HepG2 (cell line): ENCODE measurements at regions not wholly inside any gene's neighbourhood (a gene's known extent, or its start where the extent isn't known, plus 50 kb on each side); places are given as distances from the start of the nearest gene placed in this dataset.

Experiments used
- ETV5 ChIP-seq: IDR thresholded peaks from 2 replicates; pipeline ENCODE4 v1.6.1; 2018; ENCODE audit warnings: missing biosample characterization, missing genetic modification reagents, inconsistent platforms, borderline replicate concordance
- FOXA1 ChIP-seq, 2 experiments: fragments of 450-650 bp in 1 of 2; sonication (generic) in 1 of 2; formaldehyde crosslinking in 1 of 2; IDR thresholded peaks; 2 replicates each; pipeline versions ENCODE4 v1.4.0 to v1.6.1; 2016 to 2020; ENCODE audit warnings: missing genetic modification reagents in 1 of 2
- MIER2 ChIP-seq: IDR thresholded peaks from 2 replicates; pipeline ENCODE4 v1.6.1; 2016; ENCODE audit warnings: missing biosample characterization, missing genetic modification reagents
- NFIC ChIP-seq: IDR thresholded peaks from 2 replicates; pipeline ENCODE4 v1.6.1; 2012; ENCODE audit warnings: mild to moderate bottlenecking, low read length, inconsistent platforms
- NR2F1 ChIP-seq, 2 experiments: fragments of 450-650 bp in 1 of 2; formaldehyde crosslinking in 1 of 2; IDR thresholded peaks; 2 replicates each; pipeline versions ENCODE4 v1.5.0 to v1.6.1; 2016 to 2020; ENCODE audit warnings: mild to moderate bottlenecking in 1 of 2, missing compliant biosample characterization in 1 of 2, missing genetic modification reagents in 1 of 2, moderate library complexity in 1 of 2
- RCOR2 ChIP-seq: IDR thresholded peaks from 2 replicates; pipeline ENCODE4 v1.6.1; 2016; ENCODE audit warnings: missing biosample characterization, missing genetic modification reagents
- SIN3A ChIP-seq: IDR thresholded peaks from 2 replicates; pipeline ENCODE4 v1.6.1; 2011; ENCODE audit warnings: low read depth, mild to moderate bottlenecking, control low read depth, low read length, borderline replicate concordance
- TCF7L2 ChIP-seq: IDR thresholded peaks from 2 replicates; pipeline ENCODE4 v1.6.1; 2011; ENCODE audit warnings: mild to moderate bottlenecking, low read depth, low read length, moderate library complexity
- TGIF2 ChIP-seq: IDR thresholded peaks from 2 replicates; pipeline ENCODE4 v1.6.1; 2016; ENCODE audit warnings: control low read depth, missing compliant biosample characterization
- TSC22D2 ChIP-seq: sonication (generic); formaldehyde crosslinking; IDR thresholded peaks from 2 replicates; pipeline ENCODE4 v1.5.1; 2020; ENCODE audit warnings: missing genetic modification reagents, mild to moderate bottlenecking, borderline replicate concordance
- ZSCAN21 ChIP-seq: sonication (generic); formaldehyde crosslinking; IDR thresholded peaks from 2 replicates; pipeline ENCODE4 v1.8.0; 2022; ENCODE audit warnings: mild to moderate bottlenecking, missing genetic modification reagents, moderate library complexity, borderline replicate concordance
- ZSCAN9 ChIP-seq: IDR thresholded peaks from 2 replicates; pipeline ENCODE4 v1.6.1; 2016; ENCODE audit warnings: borderline replicate concordance
- TF ChIP-seq, protein P1 (sequence below): sonication (generic); formaldehyde crosslinking; IDR thresholded peaks from 2 replicates; pipeline ENCODE4 v1.4.0; 2020; ENCODE audit warnings: missing genetic modification reagents
- TF ChIP-seq, protein P2 (sequence below): sonication (generic); formaldehyde crosslinking; IDR thresholded peaks from 2 replicates; pipeline ENCODE4 v1.5.0; 2020; ENCODE audit warnings: mild to moderate bottlenecking, missing genetic modification reagents, borderline replicate concordance
- TF ChIP-seq, protein P3 (sequence below), 2 experiments: fragments of 450-650 bp in 1 of 2; sonication (generic) in 1 of 2; formaldehyde crosslinking; IDR thresholded peaks; 2 replicates each; pipeline versions ENCODE4 v1.5.0 to v1.8.0; 2020 to 2022; ENCODE audit warnings: mild to moderate bottlenecking in 1 of 2, missing genetic modification reagents in 1 of 2
- TF ChIP-seq, protein P4 (sequence below): sonication (generic); formaldehyde crosslinking; IDR thresholded peaks from 2 replicates; pipeline ENCODE4 v1.8.0; 2022; ENCODE audit warnings: mild to moderate bottlenecking, missing genetic modification reagents
- TF ChIP-seq, protein P5 (sequence below): fragments of 450-650 bp; IDR thresholded peaks from 2 replicates; pipeline ENCODE4 v1.6.1; 2016

DNA sequence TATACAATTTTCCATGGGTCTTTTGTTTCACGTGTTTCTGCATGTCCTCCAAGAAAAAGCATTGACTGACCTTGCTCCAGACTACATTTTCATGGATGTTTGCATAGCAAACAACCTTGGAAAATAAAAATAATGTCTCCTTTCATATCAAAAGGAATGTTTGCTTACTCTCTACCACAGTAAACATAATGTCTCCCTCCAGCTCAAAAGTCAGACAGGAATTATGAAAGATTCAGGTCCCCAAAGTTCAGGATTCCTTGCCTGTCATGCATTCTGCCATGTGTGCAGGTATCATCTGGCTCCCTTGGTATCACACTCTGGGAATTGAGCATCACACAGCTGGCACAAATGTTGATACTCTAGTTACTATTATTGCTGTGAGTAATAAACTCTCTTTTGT, 103.1 kb upstream of the ZC3H15 start (continued):
- TF ChIP-seq, protein P1, sequence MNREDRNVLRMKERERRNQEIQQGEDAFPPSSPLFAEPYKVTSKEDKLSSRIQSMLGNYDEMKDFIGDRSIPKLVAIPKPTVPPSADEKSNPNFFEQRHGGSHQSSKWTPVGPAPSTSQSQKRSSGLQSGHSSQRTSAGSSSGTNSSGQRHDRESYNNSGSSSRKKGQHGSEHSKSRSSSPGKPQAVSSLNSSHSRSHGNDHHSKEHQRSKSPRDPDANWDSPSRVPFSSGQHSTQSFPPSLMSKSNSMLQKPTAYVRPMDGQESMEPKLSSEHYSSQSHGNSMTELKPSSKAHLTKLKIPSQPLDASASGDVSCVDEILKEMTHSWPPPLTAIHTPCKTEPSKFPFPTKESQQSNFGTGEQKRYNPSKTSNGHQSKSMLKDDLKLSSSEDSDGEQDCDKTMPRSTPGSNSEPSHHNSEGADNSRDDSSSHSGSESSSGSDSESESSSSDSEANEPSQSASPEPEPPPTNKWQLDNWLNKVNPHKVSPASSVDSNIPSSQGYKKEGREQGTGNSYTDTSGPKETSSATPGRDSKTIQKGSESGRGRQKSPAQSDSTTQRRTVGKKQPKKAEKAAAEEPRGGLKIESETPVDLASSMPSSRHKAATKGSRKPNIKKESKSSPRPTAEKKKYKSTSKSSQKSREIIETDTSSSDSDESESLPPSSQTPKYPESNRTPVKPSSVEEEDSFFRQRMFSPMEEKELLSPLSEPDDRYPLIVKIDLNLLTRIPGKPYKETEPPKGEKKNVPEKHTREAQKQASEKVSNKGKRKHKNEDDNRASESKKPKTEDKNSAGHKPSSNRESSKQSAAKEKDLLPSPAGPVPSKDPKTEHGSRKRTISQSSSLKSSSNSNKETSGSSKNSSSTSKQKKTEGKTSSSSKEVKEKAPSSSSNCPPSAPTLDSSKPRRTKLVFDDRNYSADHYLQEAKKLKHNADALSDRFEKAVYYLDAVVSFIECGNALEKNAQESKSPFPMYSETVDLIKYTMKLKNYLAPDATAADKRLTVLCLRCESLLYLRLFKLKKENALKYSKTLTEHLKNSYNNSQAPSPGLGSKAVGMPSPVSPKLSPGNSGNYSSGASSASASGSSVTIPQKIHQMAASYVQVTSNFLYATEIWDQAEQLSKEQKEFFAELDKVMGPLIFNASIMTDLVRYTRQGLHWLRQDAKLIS (CRISPR knock-in tag): 0 out of 2 replicates have a peak, but pooled peaks have one; percentile 46
- TF ChIP-seq RCOR2 (CRISPR knock-in tag): peak; percentile 98
- peak; percentile 63; the same call in 1 of the 2 replicates for TF ChIP-seq ETV5 (CRISPR knock-in tag)
- peak; percentile 12 to 26; a peak in 2 of 4 replicates for TF ChIP-seq NR2F1 (CRISPR knock-in tag; IDR thresholded peaks at IDR 0.05)
- peak; percentile 77; the same call in 1 of the 2 replicates for TF ChIP-seq TSC22D2 (CRISPR knock-in tag)
- peak; percentile 94 for TF ChIP-seq NFIC
- TF ChIP-seq, protein P2, sequence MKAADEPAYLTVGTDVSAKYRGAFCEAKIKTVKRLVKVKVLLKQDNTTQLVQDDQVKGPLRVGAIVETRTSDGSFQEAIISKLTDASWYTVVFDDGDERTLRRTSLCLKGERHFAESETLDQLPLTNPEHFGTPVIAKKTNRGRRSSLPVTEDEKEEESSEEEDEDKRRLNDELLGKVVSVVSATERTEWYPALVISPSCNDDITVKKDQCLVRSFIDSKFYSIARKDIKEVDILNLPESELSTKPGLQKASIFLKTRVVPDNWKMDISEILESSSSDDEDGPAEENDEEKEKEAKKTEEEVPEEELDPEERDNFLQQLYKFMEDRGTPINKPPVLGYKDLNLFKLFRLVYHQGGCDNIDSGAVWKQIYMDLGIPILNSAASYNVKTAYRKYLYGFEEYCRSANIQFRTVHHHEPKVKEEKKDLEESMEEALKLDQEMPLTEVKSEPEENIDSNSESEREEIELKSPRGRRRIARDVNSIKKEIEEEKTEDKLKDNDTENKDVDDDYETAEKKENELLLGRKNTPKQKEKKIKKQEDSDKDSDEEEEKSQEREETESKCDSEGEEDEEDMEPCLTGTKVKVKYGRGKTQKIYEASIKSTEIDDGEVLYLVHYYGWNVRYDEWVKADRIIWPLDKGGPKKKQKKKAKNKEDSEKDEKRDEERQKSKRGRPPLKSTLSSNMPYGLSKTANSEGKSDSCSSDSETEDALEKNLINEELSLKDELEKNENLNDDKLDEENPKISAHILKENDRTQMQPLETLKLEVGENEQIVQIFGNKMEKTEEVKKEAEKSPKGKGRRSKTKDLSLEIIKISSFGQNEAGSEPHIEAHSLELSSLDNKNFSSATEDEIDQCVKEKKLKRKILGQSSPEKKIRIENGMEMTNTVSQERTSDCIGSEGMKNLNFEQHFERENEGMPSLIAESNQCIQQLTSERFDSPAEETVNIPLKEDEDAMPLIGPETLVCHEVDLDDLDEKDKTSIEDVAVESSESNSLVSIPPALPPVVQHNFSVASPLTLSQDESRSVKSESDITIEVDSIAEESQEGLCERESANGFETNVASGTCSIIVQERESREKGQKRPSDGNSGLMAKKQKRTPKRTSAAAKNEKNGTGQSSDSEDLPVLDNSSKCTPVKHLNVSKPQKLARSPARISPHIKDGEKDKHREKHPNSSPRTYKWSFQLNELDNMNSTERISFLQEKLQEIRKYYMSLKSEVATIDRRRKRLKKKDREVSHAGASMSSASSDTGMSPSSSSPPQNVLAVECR (CRISPR knock-in tag): peak; percentile 49; the same call in 1 of the 2 replicates
- peak; percentile 70; the same call in 1 of the 2 replicates for TF ChIP-seq TCF7L2
- peak; percentile 80; the same call in 1 of the 2 replicates for TF ChIP-seq TGIF2 (CRISPR knock-in tag)
- TF ChIP-seq, protein P3, sequence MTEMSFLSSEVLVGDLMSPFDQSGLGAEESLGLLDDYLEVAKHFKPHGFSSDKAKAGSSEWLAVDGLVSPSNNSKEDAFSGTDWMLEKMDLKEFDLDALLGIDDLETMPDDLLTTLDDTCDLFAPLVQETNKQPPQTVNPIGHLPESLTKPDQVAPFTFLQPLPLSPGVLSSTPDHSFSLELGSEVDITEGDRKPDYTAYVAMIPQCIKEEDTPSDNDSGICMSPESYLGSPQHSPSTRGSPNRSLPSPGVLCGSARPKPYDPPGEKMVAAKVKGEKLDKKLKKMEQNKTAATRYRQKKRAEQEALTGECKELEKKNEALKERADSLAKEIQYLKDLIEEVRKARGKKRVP (CRISPR knock-in tag; IDR thresholded peaks at IDR 0.05): peak in 1 of 2 experiments; percentile 79; a peak in 2 of 4 replicates
- TF ChIP-seq, protein P4, sequence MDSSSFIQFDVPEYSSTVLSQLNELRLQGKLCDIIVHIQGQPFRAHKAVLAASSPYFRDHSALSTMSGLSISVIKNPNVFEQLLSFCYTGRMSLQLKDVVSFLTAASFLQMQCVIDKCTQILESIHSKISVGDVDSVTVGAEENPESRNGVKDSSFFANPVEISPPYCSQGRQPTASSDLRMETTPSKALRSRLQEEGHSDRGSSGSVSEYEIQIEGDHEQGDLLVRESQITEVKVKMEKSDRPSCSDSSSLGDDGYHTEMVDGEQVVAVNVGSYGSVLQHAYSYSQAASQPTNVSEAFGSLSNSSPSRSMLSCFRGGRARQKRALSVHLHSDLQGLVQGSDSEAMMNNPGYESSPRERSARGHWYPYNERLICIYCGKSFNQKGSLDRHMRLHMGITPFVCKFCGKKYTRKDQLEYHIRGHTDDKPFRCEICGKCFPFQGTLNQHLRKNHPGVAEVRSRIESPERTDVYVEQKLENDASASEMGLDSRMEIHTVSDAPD (CRISPR knock-in tag): peak; percentile 65; the same call in 1 of the 2 replicates
- TF ChIP-seq SIN3A: 0 out of 2 replicates have a peak, but pooled peaks have one; percentile 57
- TF ChIP-seq FOXA1 (IDR thresholded peaks at IDR 0.05): peak; percentile 87
- TF ChIP-seq FOXA1 (CRISPR knock-in tag; IDR thresholded peaks at IDR 0.05): peak; percentile 91
- peak; percentile 85; the same call in 1 of the 2 replicates for TF ChIP-seq ZSCAN9
- peak; percentile 79; the same call in 1 of the 2 replicates for TF ChIP-seq MIER2 (CRISPR knock-in tag)
- TF ChIP-seq ZSCAN21 (CRISPR knock-in tag): 0 out of 2 replicates have a peak, but pooled peaks have one; percentile 62
- TF ChIP-seq, protein P5, sequence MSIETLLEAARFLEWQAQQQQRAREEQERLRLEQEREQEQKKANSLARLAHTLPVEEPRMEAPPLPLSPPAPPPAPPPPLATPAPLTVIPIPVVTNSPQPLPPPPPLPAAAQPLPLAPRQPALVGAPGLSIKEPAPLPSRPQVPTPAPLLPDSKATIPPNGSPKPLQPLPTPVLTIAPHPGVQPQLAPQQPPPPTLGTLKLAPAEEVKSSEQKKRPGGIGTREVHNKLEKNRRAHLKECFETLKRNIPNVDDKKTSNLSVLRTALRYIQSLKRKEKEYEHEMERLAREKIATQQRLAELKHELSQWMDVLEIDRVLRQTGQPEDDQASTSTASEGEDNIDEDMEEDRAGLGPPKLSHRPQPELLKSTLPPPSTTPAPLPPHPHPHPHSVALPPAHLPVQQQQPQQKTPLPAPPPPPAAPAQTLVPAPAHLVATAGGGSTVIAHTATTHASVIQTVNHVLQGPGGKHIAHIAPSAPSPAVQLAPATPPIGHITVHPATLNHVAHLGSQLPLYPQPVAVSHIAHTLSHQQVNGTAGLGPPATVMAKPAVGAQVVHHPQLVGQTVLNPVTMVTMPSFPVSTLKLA: peak; percentile 64; the same call in 1 of the 2 replicates
